Neuron (in vitro differentiated cells): ENCODE measurements at regions not wholly inside any gene's neighbourhood (a gene's known extent, or its start where the extent isn't known, plus 50 kb on each side); places are given as distances from the start of the nearest gene placed in this dataset.
"Not testable (repeated sequence)": the region's sequence is repeated elsewhere in the genome, so short reads cannot be mapped to it uniquely, and the experiment has no call there.

Experiments used
- H2AFZ ChIP-seq: one replicate; pipeline ENCODE4 v1.6.1; 2013; ENCODE audit warnings: low read depth, mild to moderate bottlenecking, inconsistent platforms, low read length, moderate library complexity
- H3K27me3 ChIP-seq: one replicate; pipeline ENCODE4 v1.6.1; 2013; ENCODE audit warnings: low read length; ENCODE audit not compliant: insufficient read depth
- H3K36me3 ChIP-seq: one replicate; pipeline ENCODE4 v1.6.1; 2013; ENCODE audit warnings: low read length; ENCODE audit not compliant: insufficient read depth
- H3K4me1 ChIP-seq: one replicate; pipeline ENCODE4 v1.6.1; 2013; ENCODE audit warnings: low read length; ENCODE audit not compliant: insufficient read depth
- H3K4me3 ChIP-seq: 2 replicates; pipeline ENCODE4 v1.5.1; 2013; ENCODE audit warnings: mild to moderate bottlenecking, low read length, moderate library complexity
- H3K9me3 ChIP-seq: one replicate; pipeline ENCODE4 v1.6.1; 2013; ENCODE audit warnings: low read length

DNA sequence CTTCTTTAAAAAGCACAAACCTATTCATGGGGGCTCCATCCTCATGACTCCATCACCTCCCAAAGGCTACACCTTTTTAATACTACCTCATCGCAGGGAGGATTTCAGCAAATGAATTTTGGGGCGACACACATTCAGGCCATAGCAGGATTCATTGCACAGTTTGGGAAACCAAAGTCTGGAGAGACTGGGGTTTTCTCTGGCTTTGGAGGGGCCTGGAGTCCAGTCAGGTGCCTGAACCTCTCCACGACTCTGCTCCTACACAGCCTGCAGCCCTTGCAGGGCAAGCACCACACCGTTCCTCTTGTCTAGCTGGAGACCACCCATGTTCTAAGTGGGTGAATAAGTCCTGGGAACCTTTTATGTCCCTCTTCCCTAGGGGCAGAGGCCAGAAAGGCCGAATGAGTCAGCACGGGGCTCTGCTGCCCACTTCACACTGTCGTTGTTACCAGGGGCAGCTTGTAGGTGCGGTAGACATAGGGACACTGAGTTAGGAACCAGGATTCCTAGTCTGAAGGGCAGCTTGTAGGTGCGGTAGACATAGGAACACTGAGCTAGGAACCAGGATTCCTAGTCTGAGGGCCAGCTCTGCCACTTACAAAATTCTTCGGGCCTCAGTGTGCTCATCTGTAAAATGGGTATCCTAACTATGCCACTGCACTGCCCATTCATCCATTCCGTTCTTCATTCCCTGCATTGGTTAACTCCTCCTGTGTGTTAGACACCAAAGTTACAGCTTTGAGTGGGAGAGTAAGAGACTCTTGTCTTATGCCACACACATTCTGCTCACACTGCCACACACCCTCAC is 251.7 kb upstream of the B3GAT1 start:
- no peaks in the 10 kb centered on the region for H3K4me1 ChIP-seq

DNA sequence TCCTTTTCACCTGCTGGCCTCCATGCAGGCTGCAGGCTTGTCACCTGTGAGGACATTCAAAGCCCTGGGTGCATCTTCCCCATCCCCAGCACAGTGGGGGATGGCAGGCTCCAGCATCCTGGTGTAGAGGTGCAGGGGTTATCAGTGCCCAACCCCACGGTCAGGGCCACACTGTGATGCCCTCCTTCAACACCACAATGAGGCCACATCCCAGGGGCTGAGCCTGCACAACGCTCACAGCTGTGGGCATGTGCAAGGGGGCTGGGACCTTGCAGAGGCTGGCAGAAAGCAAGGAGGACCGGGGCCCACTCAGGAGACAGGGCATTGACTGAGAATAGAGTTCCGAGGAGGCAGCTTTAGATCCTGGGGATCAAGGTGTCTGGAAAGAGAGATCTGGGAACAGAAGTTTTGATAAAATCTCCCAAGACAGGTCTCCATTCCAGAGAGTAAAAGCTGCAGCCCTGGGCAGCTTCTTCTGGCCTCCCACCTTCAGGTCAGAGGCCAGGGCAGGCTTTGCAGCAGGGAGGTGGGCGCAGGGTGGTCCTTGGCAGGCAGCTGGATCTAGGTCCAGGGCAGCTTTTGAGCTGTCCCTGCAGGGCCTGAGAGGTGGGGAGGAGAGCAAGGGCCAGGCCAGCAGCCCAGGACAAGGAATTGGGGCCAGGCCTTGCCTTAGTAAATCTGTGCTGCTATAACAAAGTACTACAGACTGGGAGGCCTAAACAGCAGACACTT is 250.8 kb upstream of the B3GAT1 start:
- Histone ChIP-seq H3K4me3 (no peak overlapping the region), H3K36me3 (no peaks in the 10 kb centered on the region), H3K27me3 (no peaks in the 10 kb centered on the region), H3K9me3 (no peaks in the 10 kb centered on the region), H3K4me1 (no peaks in the 10 kb centered on the region), H2AFZ (no peak overlapping the region)

More for the DNA sequence above, 251.7 kb upstream of the B3GAT1 start:
- Histone ChIP-seq H3K4me3 (no peak overlapping the region), H3K36me3 (no peaks in the 10 kb centered on the region), H3K9me3 (no peaks in the 10 kb centered on the region), H2AFZ (no peak overlapping the region), H3K27me3 (no peaks in the 10 kb centered on the region)

GRCh38 chr11:134661660-134662059 is 249.6 kb upstream of the B3GAT1 start:
- Histone ChIP-seq H3K4me1 (no peaks in the 10 kb centered on the region), H3K36me3 (no peaks in the 10 kb centered on the region), H2AFZ (no peak overlapping the region), H3K9me3 (no peaks in the 10 kb centered on the region), H3K27me3 (no peaks in the 10 kb centered on the region), H3K4me3 (no peak overlapping the region)

- H3K4me3 ChIP-seq = no peak overlapping the region
- no peak overlapping the region for H2AFZ ChIP-seq
- no peaks in the 10 kb centered on the region for H3K9me3 ChIP-seq
- H3K27me3 ChIP-seq = no peaks in the 10 kb centered on the region
- H3K4me1 ChIP-seq = no peaks in the 10 kb centered on the region
- no peaks in the 10 kb centered on the region for H3K36me3 ChIP-seq
These were observed 248.4 kb upstream of the B3GAT1 start for GRCh38 chr11:134660416-134660815.

GRCh38 chr11:134659882-134660281 is 247.8 kb upstream of the B3GAT1 start:
- Histone ChIP-seq H3K4me1 (no peaks in the 10 kb centered on the region), H3K9me3 (no peaks in the 10 kb centered on the region), H3K27me3 (no peaks in the 10 kb centered on the region), H3K4me3 (no peak overlapping the region), H2AFZ (no peak overlapping the region), H3K36me3 (no peaks in the 10 kb centered on the region)

GRCh38 chr11:134658481-134659225 is 246.6 kb upstream of the B3GAT1 start:
- Histone ChIP-seq H2AFZ (no peak overlapping the region), H3K36me3 (no peaks in the 10 kb centered on the region)

GRCh38 chr11:134657631-134658030 is 245.6 kb upstream of the B3GAT1 start:
- H3K4me3 ChIP-seq = no peak overlapping the region
- H2AFZ ChIP-seq = no peak overlapping the region
- H3K4me1 ChIP-seq = no peaks in the 10 kb centered on the region
- H3K36me3 ChIP-seq = no peaks in the 10 kb centered on the region
- no peaks in the 10 kb centered on the region for H3K27me3 ChIP-seq
- H3K9me3 ChIP-seq = no peaks in the 10 kb centered on the region

More at GRCh38 chr11:134658481-134659225, 246.6 kb upstream of the B3GAT1 start:
- Histone ChIP-seq H3K4me1 (no peaks in the 10 kb centered on the region), H3K27me3 (no peaks in the 10 kb centered on the region), H3K9me3 (no peaks in the 10 kb centered on the region), H3K4me3 (no peak overlapping the region)

DNA sequence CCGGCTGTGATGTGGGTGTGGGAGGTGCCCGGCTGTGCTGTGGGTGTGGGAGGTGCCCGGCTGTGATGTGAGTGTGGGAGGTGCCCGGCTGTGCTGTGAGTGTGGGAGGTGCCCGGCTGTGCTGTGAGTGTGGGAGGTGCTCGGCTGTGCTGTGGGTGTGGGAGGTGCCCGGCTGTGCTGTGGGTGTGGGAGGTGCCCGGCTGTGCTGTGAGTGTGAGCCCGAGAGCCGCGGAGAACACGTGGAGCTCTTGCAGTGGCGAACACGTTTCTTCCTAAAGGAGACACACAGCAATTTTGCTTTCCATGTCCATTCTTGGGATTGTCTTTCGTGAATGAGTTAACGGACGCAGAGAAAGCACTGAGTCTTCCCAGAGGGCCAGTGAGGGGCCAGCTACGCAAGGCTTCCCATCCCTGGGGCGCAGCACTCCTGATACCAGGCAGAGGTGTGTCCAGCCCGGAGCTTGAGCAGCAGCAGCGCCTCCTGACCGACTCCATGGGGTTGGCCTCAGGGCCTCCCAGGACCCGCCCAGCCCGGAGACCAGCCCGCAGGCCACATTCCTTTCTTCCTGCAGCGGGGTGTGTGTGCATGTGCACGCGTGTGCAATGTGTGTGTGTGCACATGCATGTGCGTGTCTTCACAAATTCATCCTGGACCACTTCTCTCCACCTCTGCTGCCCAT is 245.0 kb upstream of the B3GAT1 start:
- Histone ChIP-seq H3K4me1 (no peaks in the 10 kb centered on the region), H2AFZ (no peak overlapping the region), H3K36me3 (no peaks in the 10 kb centered on the region), H3K9me3 (no peaks in the 10 kb centered on the region), H3K27me3 (no peaks in the 10 kb centered on the region), H3K4me3 (no peak overlapping the region)

DNA sequence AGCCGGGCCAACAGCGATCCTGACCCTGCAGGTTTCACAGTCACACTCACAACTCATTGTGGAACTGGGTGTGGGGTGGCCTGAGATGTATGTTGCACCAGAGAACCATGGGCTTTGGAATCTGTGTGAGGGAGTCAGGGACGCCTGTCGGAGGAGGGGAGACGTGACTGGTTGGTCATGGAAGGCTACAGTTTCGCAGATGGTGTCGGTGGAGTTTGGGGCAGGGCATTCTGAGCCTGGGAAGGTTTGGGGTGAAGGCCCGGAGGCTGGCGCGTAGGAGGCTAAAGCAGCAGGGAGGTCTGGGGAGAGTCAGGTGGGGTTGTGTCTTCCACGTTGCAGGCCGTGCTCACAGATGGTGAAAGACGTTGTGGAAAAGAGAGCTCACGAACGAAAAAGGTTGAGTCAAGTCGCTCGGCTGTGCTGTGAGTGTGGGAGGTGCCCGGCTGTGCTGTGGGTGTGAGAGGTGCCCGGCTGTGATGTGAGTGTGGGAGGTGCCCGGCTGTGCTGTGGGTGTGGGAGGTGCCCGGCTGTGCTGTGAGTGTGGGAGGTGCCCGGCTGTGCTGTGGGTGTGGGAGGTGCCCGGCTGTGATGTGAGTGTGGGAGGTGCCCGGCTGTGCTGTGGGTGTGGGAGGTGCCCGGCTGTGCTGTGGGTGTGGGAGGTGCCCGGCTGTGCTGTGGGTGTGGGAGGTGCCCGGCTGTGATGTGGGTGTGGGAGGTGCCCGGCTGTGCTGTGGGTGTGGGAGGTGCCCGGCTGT is 244.2 kb upstream of the B3GAT1 start:
- H2AFZ ChIP-seq, H3K9me3 ChIP-seq, H3K36me3 ChIP-seq, H3K4me1 ChIP-seq, H3K4me3 ChIP-seq, H3K27me3 ChIP-seq: not testable (repeated sequence)

- Histone ChIP-seq H3K4me3 (no peak overlapping the region), H2AFZ (no peak overlapping the region), H3K36me3 (no peaks in the 10 kb centered on the region), H3K4me1 (no peaks in the 10 kb centered on the region), H3K27me3 (no peaks in the 10 kb centered on the region), H3K9me3 (no peaks in the 10 kb centered on the region)
These were observed 243.3 kb upstream of the B3GAT1 start for GRCh38 chr11:134655189-134655989.

GRCh38 chr11:134654161-134654915 is 242.3 kb upstream of the B3GAT1 start:
- Histone ChIP-seq H3K9me3 (no peaks in the 10 kb centered on the region), H3K4me1 (no peaks in the 10 kb centered on the region), H2AFZ (no peak overlapping the region), H3K36me3 (no peaks in the 10 kb centered on the region), H3K4me3 (no peak overlapping the region), H3K27me3 (no peaks in the 10 kb centered on the region)
